A673 (cell line): ENCODE measurements at regions not wholly inside any gene's neighbourhood (a gene's known extent, or its start where the extent isn't known, plus 50 kb on each side); places are given as distances from the start of the nearest gene placed in this dataset.

Source experiments
- BruUV-seq: library from RNA; stranded (reverse); fragments of 400-500 nt; replicated peaks from 2 replicates; lab custom pipeline; 2021; lab: Mats Ljungman, UMichigan
- CTCF ChIA-PET: fragments of 300-600 bp; sonication (Branson Sonifier 250); formaldehyde crosslinking; loops from one replicate; lab custom pipeline; 2022; ENCODE audit warnings: antibody characterized with exemption; lab: Charles Lee
- POLR2A ChIA-PET: fragments of 300-600 bp; sonication (Branson Sonifier 250); formaldehyde crosslinking; loops from one replicate; lab custom pipeline; 2022; ENCODE audit warnings: antibody characterized with exemption; ENCODE audit not compliant: low non-redundant PET; lab: Charles Lee
- DNase-seq: peaks from one replicate; pipeline ENCODE4 v3.0.0-alpha.2; 2015; ENCODE audit warnings: low spot score
- H3K27ac ChIP-seq: fragments of 200-600 bp; sonication (generic); 2 replicates; pipeline ENCODE4 v1.5.1; 2016; ENCODE audit warnings: mixed run types, low read depth, mild to moderate bottlenecking, mixed read lengths, antibody characterized with exemption, low read length; ENCODE audit not compliant: poor library complexity, severe bottlenecking
- H3K27me3 ChIP-seq: fragments of 200-600 bp; sonication (generic); replicated peaks from 2 replicates; pipeline ENCODE4 v1.6.1; 2017; ENCODE audit warnings: mixed run types, low read depth, mild to moderate bottlenecking, mixed read lengths, antibody characterized with exemption, low read length; ENCODE audit not compliant: insufficient read depth, poor library complexity
- H3K36me3 ChIP-seq: fragments of 200-600 bp; sonication (generic); 2 replicates; pipeline ENCODE4 v1.6.1; 2016; ENCODE audit warnings: mixed run types, mild to moderate bottlenecking, mixed read lengths, antibody characterized with exemption, low read length; ENCODE audit not compliant: insufficient read depth, poor library complexity, severe bottlenecking
- H3K4me1 ChIP-seq: fragments of 200-600 bp; sonication (generic); 2 replicates; pipeline ENCODE4 v1.6.1; 2017; ENCODE audit warnings: mixed run types, mild to moderate bottlenecking, mixed read lengths, antibody characterized with exemption, low read length; ENCODE audit not compliant: insufficient read depth, poor library complexity, severe bottlenecking
- H3K4me3 ChIP-seq: fragments of 200-600 bp; sonication (generic); 2 replicates; pipeline ENCODE4 v1.5.1; 2016; ENCODE audit warnings: low read depth, mixed run types, mild to moderate bottlenecking, mixed read lengths, low read length; ENCODE audit not compliant: poor library complexity, severe bottlenecking
- H3K9me3 ChIP-seq: fragments of 200-600 bp; sonication (generic); 2 replicates; pipeline ENCODE4 v1.6.1; 2016; ENCODE audit warnings: mixed run types, low read depth, mild to moderate bottlenecking, mixed read lengths, antibody characterized with exemption, low read length; ENCODE audit not compliant: poor library complexity, severe bottlenecking
- EZH2 ChIP-seq: fragments of 200-600 bp; sonication (generic); IDR thresholded peaks from 2 replicates; pipeline ENCODE4 v1.6.1; 2017; ENCODE audit warnings: borderline replicate concordance, low read depth, mild to moderate bottlenecking, mixed read lengths, antibody characterized with exemption, low read length; ENCODE audit not compliant: poor library complexity, severe bottlenecking
- intact Hi-C: fragments of 100-400 bp; cut with micrococcal nuclease; formaldehyde crosslinking; loops from one replicate; pipeline ENCODE4 v1.10.0; 2022; ENCODE audit not compliant: unreplicated experiment
- TF ChIP-seq, protein P1 (sequence below): fragments of 300-800, 200-600 bp; sonication (generic); conservative IDR thresholded peaks from 2 replicates; pipeline ENCODE4 v1.5.1; 2017; ENCODE audit warnings: low read depth, mild to moderate bottlenecking, antibody characterized with exemption, low read length, moderate library complexity, mixed read lengths

DNA sequence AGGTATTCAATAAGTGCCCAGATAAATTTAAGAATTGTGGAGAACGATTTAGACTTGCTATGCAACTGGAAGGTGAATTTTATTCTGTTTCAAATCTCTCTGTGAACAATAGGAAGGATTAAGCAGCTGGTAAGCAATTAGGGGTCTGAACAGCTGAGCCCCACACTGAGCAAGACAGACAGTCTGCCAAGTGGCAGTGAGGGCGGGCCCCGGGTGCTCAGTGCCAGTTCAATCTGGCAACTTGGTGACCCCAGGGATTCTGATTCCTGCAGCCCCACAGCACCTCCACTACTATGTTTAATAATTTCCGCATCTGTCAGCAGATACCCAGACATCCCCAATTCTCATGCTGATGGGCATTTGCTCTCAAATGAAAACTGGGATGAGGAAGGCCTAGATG is 317.3 kb downstream of the PPP1R2C start:
- BruUV-seq, result no TSS peak

DNA sequence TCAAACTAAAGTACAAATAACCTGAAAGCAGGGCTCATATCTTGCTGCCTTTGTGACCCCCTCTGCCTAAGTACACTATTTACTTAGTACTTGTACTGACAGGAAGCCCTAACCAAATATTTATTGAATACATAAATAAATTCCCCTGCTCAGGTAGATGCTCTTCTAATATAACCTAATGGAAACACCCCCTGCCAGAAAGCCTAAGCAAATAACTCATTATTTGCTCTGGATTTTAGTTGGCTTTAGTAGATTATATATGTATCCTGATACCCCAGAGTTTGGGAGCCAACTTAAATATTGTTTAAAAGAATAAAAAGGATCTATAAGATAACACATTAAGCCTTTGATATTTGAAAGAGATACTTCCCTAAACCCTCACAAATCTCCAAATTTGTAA is 318.2 kb downstream of the PPP1R2C start:
- intact Hi-C loops, result no loop called here
- ChIA-PET CTCF (no interaction called here), POLR2A (no interaction called here)
- Histone ChIP-seq H3K9me3 (no peaks in the 10 kb centered on the region), H3K4me3 (no peak overlapping the region), H3K36me3 (no peaks in the 10 kb centered on the region), H3K27ac (no peak overlapping the region), H3K4me1 (no peaks in the 10 kb centered on the region), H3K27me3 (no peaks in the 10 kb centered on the region)
- no TSS peak for BruUV-seq
- no peak for DNase-seq
- no peak for TF ChIP-seq EZH2
- TF ChIP-seq, protein P1, sequence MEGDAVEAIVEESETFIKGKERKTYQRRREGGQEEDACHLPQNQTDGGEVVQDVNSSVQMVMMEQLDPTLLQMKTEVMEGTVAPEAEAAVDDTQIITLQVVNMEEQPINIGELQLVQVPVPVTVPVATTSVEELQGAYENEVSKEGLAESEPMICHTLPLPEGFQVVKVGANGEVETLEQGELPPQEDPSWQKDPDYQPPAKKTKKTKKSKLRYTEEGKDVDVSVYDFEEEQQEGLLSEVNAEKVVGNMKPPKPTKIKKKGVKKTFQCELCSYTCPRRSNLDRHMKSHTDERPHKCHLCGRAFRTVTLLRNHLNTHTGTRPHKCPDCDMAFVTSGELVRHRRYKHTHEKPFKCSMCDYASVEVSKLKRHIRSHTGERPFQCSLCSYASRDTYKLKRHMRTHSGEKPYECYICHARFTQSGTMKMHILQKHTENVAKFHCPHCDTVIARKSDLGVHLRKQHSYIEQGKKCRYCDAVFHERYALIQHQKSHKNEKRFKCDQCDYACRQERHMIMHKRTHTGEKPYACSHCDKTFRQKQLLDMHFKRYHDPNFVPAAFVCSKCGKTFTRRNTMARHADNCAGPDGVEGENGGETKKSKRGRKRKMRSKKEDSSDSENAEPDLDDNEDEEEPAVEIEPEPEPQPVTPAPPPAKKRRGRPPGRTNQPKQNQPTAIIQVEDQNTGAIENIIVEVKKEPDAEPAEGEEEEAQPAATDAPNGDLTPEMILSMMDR, result no peak

More for the DNA sequence above, 317.3 kb downstream of the PPP1R2C start:
- intact Hi-C loops, result no loop called here
- H3K4me3 ChIP-seq, result no peak overlapping the region
- H3K27me3 ChIP-seq, result no peaks in the 10 kb centered on the region
- POLR2A ChIA-PET, result no interaction called here
- no peak for DNase-seq
- CTCF ChIA-PET, result no interaction called here
- no peak overlapping the region for H3K27ac ChIP-seq
- TF ChIP-seq, protein P1, result no peak
- no peak for TF ChIP-seq EZH2
- no peaks in the 10 kb centered on the region for H3K36me3 ChIP-seq
- H3K9me3 ChIP-seq, result no peaks in the 10 kb centered on the region
- H3K4me1 ChIP-seq, result no peaks in the 10 kb centered on the region

DNA sequence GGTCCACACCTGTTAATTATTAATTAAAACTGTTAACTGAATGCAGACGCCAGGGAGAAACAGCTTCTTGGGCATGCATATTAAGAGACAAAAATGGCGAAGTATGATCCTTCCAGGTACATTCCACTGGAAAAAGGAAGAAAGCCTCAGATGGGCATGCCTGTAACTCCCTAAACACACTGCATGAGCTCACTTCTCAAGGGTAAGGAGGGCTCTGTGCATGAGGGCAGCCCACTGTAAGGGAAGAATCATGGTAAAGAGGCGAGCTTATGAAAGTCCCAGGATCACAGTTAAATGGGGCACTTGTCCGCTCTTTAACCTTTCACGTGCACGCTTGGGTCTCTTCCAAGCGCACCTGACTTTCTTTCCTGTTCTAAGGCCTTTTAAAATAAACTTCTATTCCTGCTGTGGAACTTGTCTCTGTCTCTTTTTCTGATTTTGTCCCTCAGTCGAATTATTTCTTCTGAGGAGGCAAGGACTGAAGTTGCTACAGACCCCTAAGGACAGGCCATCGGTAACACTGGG is 321.7 kb downstream of the PPP1R2C start:
- no peak for TF ChIP-seq EZH2
- TF ChIP-seq, protein P1, result no peak
- no peaks in the 10 kb centered on the region for H3K27me3 ChIP-seq
- H3K4me3 ChIP-seq, result no peak overlapping the region
- DNase-seq, result no peak
- BruUV-seq, result no TSS peak
- no peaks in the 10 kb centered on the region for H3K9me3 ChIP-seq
- intact Hi-C loops, result no loop called here
- no peaks in the 10 kb centered on the region for H3K36me3 ChIP-seq
- ChIA-PET CTCF (no interaction called here), POLR2A (no interaction called here)
- H3K4me1 ChIP-seq, result no peaks in the 10 kb centered on the region
- no peak overlapping the region for H3K27ac ChIP-seq
